NCI-H1092 treated with DMSO at 0.1 percent for 48 hours (cell line): ENCODE measurements at regions not wholly inside any gene's neighbourhood (a gene's known extent, or its start where the extent isn't known, plus 50 kb on each side); places are given as distances from the start of the nearest gene placed in this dataset.
A peak's percentile ranks its signal among the peaks of the same experiment; 100 is the strongest.
"Not testable (repeated sequence)": the region's sequence is repeated elsewhere in the genome, so short reads cannot be mapped to it uniquely, and the experiment has no call there.

Experiments
- DNase-seq: peaks from one replicate; lab custom pipeline; 2025; lab: John Stamatoyannopoulos, UW

- no peak for DNase-seq
These were observed 110.2 kb upstream of the DPP6 start for GRCh38 chr7:153942036-153942435.

GRCh38 chr7:153943457-153943856 is 108.7 kb upstream of the DPP6 start:
- no peak for DNase-seq

- peak; percentile 66 for DNase-seq
These were observed 108.3 kb upstream of the DPP6 start for GRCh38 chr7:153943861-153944260.

- no peak for DNase-seq
These were observed 104.1 kb upstream of the DPP6 start for GRCh38 chr7:153948060-153948459.

DNA sequence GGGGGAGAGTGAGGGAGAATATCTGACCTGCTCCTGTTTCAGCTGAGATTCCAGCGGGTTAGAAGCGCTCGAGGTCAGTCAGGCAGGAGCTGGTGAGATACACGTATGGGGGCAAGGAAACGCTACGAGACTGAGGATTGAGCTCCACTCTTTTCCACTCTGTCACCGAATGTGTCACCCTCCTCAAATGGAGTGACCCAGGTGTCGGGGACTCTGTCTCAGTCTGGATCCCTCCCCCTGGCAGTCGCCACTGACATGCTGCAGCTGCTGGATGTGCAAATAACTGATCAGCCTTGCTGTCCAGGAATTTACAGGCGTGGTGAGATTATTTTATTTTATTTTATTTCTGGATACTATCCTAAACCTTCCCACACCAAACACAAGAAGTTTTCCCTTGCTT is 100.9 kb upstream of the DPP6 start:
- DNase-seq = no peak

- no peak for DNase-seq
These were observed 97.7 kb upstream of the DPP6 start for GRCh38 chr7:153954477-153954876.

DNA sequence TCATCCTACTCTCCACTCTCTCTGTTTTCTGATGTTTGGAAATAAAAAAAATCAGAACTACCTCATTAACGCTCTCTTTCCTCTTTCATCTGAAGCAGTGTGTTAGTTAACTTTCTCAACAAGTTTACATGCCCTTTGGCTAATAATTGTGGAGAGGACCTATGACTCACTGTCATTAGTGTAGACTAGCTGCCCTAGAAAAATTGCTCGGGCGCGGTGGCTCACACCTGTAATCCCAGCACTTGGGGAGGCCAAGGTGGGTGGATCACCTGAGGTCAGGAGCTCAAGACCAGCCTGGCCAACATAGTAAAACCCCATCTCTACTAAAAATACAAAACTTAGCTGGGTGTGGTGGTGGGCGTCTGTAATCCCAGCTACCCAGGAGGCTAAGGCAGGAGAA is 94.5 kb upstream of the DPP6 start:
- not testable (repeated sequence) for DNase-seq

DNA sequence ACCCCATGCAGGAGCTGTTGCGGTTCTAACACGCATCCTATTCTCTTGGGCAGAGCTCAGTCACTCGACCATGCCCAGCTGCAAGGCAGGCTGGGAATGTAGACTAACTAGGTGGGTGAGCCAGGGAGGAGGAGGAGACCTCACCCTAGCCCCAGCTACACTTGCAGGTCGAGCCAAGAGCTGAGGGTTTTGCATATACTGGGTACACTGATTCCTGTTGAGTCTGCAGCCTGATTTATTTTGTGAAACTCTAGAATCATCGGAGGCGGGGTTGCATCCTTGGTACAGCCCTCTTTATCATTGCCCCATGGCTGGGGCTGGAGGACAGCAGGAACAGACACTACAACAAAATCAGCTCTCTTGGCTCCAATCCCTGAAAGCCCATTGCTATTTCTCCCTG is 93.8 kb upstream of the DPP6 start:
- DNase-seq = peak; percentile 50

- peak; percentile 50 for DNase-seq
These were observed 93.4 kb upstream of the DPP6 start for GRCh38 chr7:153958789-153959188.

GRCh38 chr7:153964481-153965112 is 87.6 kb upstream of the DPP6 start:
- not testable (repeated sequence) for DNase-seq

GRCh38 chr7:153969016-153969415 is 83.2 kb upstream of the DPP6 start:
- DNase-seq = not testable (repeated sequence)

DNA sequence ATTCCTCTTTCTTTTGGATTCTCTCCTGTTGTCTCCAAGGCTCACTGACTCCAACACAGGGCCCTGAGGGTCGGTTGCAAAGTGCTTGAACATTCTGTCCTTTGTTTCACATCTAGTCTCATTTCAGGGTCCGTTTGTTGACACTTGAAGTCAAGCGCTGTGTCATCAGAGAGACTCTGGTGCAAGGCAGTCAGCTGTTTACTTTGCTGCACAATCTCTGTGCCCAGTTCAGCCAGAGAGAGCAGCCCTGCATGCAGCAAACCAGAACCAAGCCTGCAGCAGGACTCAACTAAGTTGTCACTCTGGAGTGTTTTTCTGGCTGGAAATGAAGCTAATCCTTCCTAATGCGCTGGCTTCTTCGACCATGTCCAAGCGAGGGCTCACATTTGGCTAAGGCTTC is 77.6 kb upstream of the DPP6 start:
- DNase-seq = not testable (repeated sequence)

DNA sequence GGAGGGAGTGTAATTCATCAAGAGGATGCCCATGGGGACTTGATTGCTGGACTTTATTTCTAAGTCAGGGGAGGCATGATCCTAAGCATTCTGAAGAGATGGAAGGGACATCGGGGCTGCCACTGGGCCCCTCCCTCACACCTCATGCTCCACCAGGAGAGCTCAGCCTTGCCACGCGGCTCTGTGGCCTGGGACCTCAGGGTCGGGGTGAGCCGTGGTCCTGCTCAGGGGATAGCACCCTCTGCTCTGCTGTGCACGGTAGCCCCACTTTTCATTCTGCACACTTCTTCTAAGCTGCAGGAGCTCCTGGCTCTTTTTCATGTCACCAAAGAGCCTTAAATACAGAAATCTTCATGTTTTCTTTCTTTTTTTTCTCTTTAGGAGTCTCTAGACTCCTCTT is 75.5 kb upstream of the DPP6 start:
- not testable (repeated sequence) for DNase-seq

DNA sequence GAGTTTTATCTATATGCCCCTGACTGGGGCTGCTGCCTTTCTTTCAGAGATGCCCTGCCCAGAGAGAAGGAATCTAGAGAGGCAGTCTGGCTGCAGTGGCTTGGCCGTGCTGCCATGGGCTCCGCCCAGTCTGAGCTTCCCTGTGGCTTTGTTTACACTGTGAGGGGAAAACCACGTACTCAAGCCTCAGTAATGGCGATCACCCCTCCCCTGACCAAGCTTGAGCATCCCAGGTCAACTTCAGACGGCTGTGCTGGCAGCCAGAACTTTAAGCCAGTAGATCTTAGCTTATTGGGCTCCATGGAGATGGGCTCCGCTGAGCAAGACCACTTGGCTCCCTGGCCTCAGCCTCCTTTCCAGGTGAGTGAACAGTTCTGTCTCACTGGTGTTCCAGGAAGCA is 69.0 kb upstream of the DPP6 start:
- DNase-seq = not testable (repeated sequence)

DNA sequence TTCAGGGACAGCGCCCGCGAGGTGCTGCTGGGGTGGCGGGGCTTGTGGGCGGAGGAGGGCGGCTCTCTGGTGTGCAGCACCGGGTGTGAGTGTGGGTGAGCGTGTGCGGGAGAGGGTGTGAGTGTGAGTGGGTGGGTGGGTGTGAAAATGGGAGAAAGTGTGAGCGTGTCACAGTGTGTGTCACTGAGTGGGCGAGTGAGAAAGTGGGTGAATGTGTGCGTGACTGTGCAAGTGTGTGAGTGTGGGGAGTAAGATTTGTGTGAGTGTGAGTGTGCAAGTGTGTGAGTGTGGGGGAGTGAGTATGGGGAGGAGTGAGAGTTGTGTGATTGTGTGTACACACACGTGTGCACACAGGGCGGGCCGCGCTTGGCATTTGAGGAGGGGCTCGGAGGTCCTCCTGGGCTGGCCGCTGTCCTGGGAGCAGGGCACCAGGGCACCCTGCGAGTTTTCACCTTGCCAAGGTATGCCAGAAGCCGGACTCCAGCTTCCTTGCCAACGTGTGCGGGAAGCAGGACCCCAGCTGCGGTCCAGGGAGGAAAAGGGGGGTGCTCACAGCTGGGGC is 63.1 kb upstream of the DPP6 start:
- DNase-seq = not testable (repeated sequence)

DNA sequence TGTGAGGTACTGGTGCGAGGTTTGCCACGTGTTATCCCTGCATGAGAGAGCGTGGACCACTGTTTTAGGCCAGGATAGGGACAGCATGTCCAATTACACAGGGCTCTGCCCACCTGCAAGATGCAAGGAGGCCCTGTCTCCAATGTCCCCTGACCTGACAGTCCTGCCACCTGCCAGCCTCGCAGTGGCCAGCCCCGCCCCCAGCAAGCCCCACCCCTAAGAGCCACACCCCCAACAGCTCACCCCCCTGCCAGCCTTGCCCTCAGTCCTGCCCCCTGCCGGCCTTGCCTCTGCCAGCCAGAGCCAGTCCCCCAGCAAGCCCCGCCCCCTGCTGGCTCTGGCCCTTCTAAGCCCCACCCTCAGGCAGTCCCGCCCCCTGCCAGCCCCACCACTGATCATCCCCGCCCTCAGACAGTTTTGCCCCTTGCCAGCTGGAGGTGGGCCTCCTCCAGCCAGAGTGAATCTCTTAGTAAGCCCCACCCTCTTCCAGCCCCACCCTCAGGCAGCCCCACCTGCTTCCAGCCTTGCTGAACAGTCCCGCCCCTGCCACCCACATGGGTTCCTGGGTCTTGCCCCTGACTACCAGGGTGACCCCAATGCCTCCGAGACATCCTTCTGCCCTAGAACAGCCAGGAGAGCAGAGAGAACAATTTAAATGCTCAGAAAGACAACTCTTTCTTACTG is 62.3 kb upstream of the DPP6 start:
- DNase-seq = not testable (repeated sequence)

DNA sequence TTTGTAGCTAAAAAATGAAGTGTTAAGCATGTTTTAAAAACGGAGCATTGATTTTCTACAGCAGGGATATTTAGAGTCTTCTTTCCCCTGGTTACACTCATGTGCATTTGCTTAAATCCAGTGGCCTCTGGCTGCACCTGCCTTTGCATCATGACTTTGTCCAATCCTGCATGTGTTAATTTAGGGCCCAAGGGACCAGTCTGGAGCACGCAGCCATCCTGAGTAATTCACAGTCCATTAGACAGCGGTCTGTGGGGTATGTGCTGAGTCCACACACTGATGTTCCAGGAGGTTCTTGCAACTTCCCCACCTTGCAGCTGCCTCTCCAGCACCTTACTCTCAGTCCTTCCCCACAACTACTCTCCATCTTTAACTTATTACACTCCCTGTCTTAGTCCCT is 60.7 kb upstream of the DPP6 start:
- not testable (repeated sequence) for DNase-seq

DNA sequence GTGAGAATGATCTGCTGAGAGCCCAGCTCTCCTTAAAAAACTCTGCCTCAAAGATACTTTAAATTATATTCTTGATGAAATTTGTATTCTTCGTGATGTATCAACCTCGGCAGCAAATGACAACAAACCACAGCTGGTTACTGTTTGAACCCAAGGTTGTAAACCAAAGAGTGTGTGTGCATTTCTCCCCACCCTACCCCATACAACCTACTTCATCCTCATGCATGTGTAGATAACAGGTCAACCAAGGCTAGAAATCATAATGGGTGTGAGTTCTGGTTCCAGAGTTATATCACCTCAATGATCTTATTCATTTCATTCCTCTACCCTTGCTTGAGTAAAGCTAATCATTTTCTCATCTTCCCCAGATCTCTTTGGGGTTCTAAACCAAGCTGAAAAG is 58.8 kb upstream of the DPP6 start:
- DNase-seq = not testable (repeated sequence)

- DNase-seq = not testable (repeated sequence)
These were observed 53.3 kb upstream of the DPP6 start for GRCh38 chr7:153998896-153999295.
